Colonic mucosa (tissue), 4 donors: ENCODE measurements at regions not wholly inside any gene's neighbourhood (a gene's known extent, or its start where the extent isn't known, plus 50 kb on each side); places are given as distances from the start of the nearest gene placed in this dataset.

Experiments
- DNase-seq: peaks from one replicate; pipeline ENCODE4 v3.0.0-alpha.2; 2020
- H3K27ac ChIP-seq: fragments of 200-600 bp; one replicate; pipeline ENCODE4 v1.8.0; 2021
- H3K27me3 ChIP-seq: fragments of 200-600 bp; one replicate; pipeline ENCODE4 v1.8.0; 2021
- H3K36me3 ChIP-seq: fragments of 200-600 bp; one replicate; pipeline ENCODE4 v1.8.0; 2021
- H3K4me1 ChIP-seq: fragments of 200-600 bp; one replicate; pipeline ENCODE4 v1.8.0; 2021; ENCODE audit warnings: mild to moderate bottlenecking
- H3K4me3 ChIP-seq: fragments of 200-600 bp; one replicate; pipeline ENCODE4 v1.8.0; 2021
- H3K9ac ChIP-seq, 2 donors: one replicate each; pipeline ENCODE4 v1.7.0; 2013; ENCODE audit warnings: control low read depth in 2 of 2, low read depth in 2 of 2, low read length in 2 of 2
- H3K9me3 ChIP-seq: fragments of 200-600 bp; one replicate; pipeline ENCODE4 v1.8.0; 2021
- CTCF ChIP-seq: fragments of 200-600 bp; IDR thresholded peaks from one replicate; pipeline ENCODE4 v1.8.0; 2022; ENCODE audit warnings: antibody characterized with exemption, mild to moderate bottlenecking
- intact Hi-C: fragments of 100-400 bp; cut with DNase I; formaldehyde crosslinking; loops from one replicate; pipeline ENCODE4 v1.14.1; 2022
- donor health status: healthy.
- donor health status: DM: no; HTN: no; CAD: no.
- donor health status: DM: no; HTN: no; CAD: no.

GRCh38 chr18:78292618-78293380, 686.8 kb upstream of the SALL3 start:
- Histone ChIP-seq H3K4me1 (no peaks in the 10 kb centered on the region), H3K27me3 (no peaks in the 10 kb centered on the region), H3K4me3 (no peak overlapping the region), H3K27ac (no peak overlapping the region), H3K9ac (no peak overlapping the region), H3K36me3 (no peaks in the 10 kb centered on the region), H3K9me3 (no peaks in the 10 kb centered on the region)
- DNase-seq, result no peak
- no peak for TF ChIP-seq CTCF
- intact Hi-C loops, result no loop called here

DNA sequence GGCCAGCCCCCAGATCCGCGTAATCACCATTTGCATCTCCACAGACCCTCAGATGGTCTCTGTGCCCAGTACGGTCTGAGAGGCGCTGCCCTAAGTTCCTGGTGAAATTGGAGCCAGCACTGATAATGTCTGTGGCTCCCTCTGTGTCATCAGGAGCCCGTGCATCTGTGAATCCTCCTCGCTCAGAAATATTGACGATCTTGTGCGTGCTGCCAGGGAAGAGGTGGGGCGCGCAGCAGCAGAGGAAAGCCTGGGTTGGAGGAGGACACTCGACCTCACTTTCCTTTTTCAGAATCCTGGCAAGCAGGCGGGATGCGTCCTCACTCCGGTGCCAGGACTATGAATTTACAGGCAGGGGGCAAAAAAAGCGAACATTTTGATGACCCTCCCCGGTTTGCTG, 686.1 kb upstream of the SALL3 start:
- no peak overlapping the region for H3K4me3 ChIP-seq
- intact Hi-C loops, result no loop called here
- no peaks in the 10 kb centered on the region for H3K4me1 ChIP-seq
- DNase-seq, result no peak
- TF ChIP-seq CTCF, result no peak
- no peak overlapping the region for H3K27ac ChIP-seq
- H3K9me3 ChIP-seq, result no peaks in the 10 kb centered on the region
- H3K27me3 ChIP-seq, result no peaks in the 10 kb centered on the region
- H3K36me3 ChIP-seq, result no peaks in the 10 kb centered on the region
- H3K9ac ChIP-seq, result no peak overlapping the region

- no peak for TF ChIP-seq CTCF
- intact Hi-C loops, result no loop called here
- no peaks in the 10 kb centered on the region for H3K27me3 ChIP-seq
- H3K36me3 ChIP-seq, result no peaks in the 10 kb centered on the region
- H3K4me1 ChIP-seq, result no peaks in the 10 kb centered on the region
- no peak overlapping the region for H3K4me3 ChIP-seq
- no peak for DNase-seq
- no peaks in the 10 kb centered on the region for H3K9me3 ChIP-seq
- H3K9ac ChIP-seq, result no peak overlapping the region
- H3K27ac ChIP-seq, result no peak overlapping the region
Measured at GRCh38 chr18:78293940-78294541, 685.6 kb upstream of the SALL3 start.

- Histone ChIP-seq H3K36me3 (no peaks in the 10 kb centered on the region), H3K9me3 (no peaks in the 10 kb centered on the region), H3K4me1 (no peaks in the 10 kb centered on the region), H3K4me3 (no peak overlapping the region), H3K9ac (no peak overlapping the region), H3K27ac (no peak overlapping the region), H3K27me3 (no peaks in the 10 kb centered on the region)
- intact Hi-C loops, result no loop called here
- no peak for TF ChIP-seq CTCF
- no peak for DNase-seq
Measured at GRCh38 chr18:78295262-78295661, 684.4 kb upstream of the SALL3 start.

DNA sequence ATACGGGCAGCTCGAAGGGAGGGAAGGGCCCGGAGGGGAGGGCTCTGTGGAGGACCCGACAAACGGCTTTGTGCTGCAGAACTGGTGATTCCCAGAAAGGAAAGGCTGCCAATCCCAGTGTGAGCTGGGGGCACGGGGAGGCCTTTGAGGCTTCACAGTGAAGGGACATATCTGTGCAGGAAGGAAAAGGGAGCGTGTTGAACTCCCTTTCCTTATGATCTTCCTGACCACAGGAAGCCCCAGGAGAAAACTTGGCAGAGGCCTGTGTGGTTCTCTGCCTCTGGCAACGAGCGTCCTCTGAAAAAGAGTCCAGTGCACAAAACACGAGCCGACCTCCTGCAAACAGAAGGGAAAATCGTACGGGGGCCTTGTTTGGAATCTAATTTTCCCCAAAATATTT, 683.5 kb upstream of the SALL3 start:
- intact Hi-C loops, result no loop called here
- H3K4me1 ChIP-seq, result no peaks in the 10 kb centered on the region
- no peaks in the 10 kb centered on the region for H3K27me3 ChIP-seq
- DNase-seq, result no peak
- TF ChIP-seq CTCF, result no peak
- no peak overlapping the region for H3K9ac ChIP-seq
- no peak overlapping the region for H3K4me3 ChIP-seq
- H3K36me3 ChIP-seq, result no peaks in the 10 kb centered on the region
- H3K27ac ChIP-seq, result no peak overlapping the region
- H3K9me3 ChIP-seq, result no peaks in the 10 kb centered on the region
